ENCODE measurements at regions not wholly inside any gene's neighbourhood (a gene's known extent, or its start where the extent isn't known, plus 50 kb on each side); places are given as distances from the start of the nearest gene placed in this dataset.

GRCh38 chr20:22776369-22776768, 192.0 kb upstream of the FOXA2 start:
- TF ChIP-seq CTCF (IDR thresholded peaks at IDR 0.05; ENCODE audit: insufficient read depth, low read depth, low read length, missing control alignments) = no peak
- H3K4me3 ChIP-seq (ENCODE audit: low read depth, low read length) = no peak overlapping the region
- DNase-seq (ENCODE audit: low read depth) = no peak

GRCh38 chr20:22779878-22780277, 195.5 kb upstream of the FOXA2 start:
- no peak for TF ChIP-seq CTCF (IDR thresholded peaks at IDR 0.05; ENCODE audit: insufficient read depth, low read depth, low read length, missing control alignments)
- H3K4me3 ChIP-seq (ENCODE audit: low read depth, low read length) = no peak overlapping the region
- no peak for DNase-seq (ENCODE audit: low read depth)

- no peak overlapping the region for H3K4me3 ChIP-seq (ENCODE audit: low read depth, low read length)
- TF ChIP-seq CTCF (IDR thresholded peaks at IDR 0.05; ENCODE audit: insufficient read depth, low read depth, low read length, missing control alignments) = no peak
- DNase-seq (ENCODE audit: low read depth) = no peak
Observed at GRCh38 chr20:22781869-22782268, 197.5 kb upstream of the FOXA2 start.

GRCh38 chr20:22789676-22790075, 205.3 kb upstream of the FOXA2 start:
- DNase-seq (ENCODE audit: low read depth) = no peak
- H3K4me3 ChIP-seq (ENCODE audit: low read depth, low read length) = no peak overlapping the region
- TF ChIP-seq CTCF (IDR thresholded peaks at IDR 0.05; ENCODE audit: insufficient read depth, low read depth, low read length, missing control alignments) = no peak

- no peak overlapping the region for H3K4me3 ChIP-seq (ENCODE audit: low read depth, low read length)
- TF ChIP-seq CTCF (IDR thresholded peaks at IDR 0.05; ENCODE audit: insufficient read depth, low read depth, low read length, missing control alignments) = no peak
- no peak for DNase-seq (ENCODE audit: low read depth)
Observed at GRCh38 chr20:22791396-22791795, 207.0 kb upstream of the FOXA2 start.

- H3K4me3 ChIP-seq (ENCODE audit: low read depth, low read length) = no peak overlapping the region
- no peak for TF ChIP-seq CTCF (IDR thresholded peaks at IDR 0.05; ENCODE audit: insufficient read depth, low read depth, low read length, missing control alignments)
- no peak for DNase-seq (ENCODE audit: low read depth)
Observed at GRCh38 chr20:22791877-22792525, 207.6 kb upstream of the FOXA2 start.

- DNase-seq (ENCODE audit: low read depth) = no peak
- no peak overlapping the region for H3K4me3 ChIP-seq (ENCODE audit: low read depth, low read length)
- TF ChIP-seq CTCF (IDR thresholded peaks at IDR 0.05; ENCODE audit: insufficient read depth, low read depth, low read length, missing control alignments) = no peak
Observed at GRCh38 chr20:22794200-22794599, 209.8 kb upstream of the FOXA2 start.
